Ovary (tissue), 3 donors: ENCODE measurements at regions not wholly inside any gene's neighbourhood (a gene's known extent, or its start where the extent isn't known, plus 50 kb on each side); places are given as distances from the start of the nearest gene placed in this dataset.

Source experiments
- CTCF ChIP-seq, 3 donors: fragments of 450-650 bp in 2 of 3; fragments of 200-600 bp in 1 of 3; IDR thresholded peaks; one replicate each; pipeline versions ENCODE4 v1.5.1 to v1.8.0; 2016 to 2022; ENCODE audit warnings: antibody characterized with exemption in 3 of 3, mild to moderate bottlenecking in 1 of 3
- EP300 ChIP-seq: sonication (generic); formaldehyde crosslinking; IDR thresholded peaks from one replicate; pipeline ENCODE4 v1.6.1; 2017; ENCODE audit warnings: antibody characterized with exemption
- donor health status: DM: no; HTN: no; CAD: no.

DNA sequence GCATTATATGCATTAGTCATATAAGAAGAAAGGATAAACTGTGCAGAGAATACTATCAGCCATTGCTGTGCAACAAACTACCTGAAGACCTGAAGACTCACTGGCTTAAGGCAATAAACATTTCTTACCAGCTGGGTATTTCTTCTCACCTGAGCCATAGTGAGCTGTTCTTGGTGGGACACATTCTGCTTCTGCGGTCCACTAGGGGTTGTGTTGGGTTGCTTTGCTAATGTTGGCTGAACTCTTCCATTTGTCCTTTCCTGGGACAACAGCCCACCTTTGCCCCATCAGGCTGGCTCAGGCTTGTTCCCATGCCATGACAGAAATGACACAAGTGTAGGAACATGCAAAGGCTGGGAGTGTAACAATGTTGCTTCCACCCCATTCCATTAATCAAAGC is 388.6 kb downstream of the PCDH7 start:
- TF ChIP-seq CTCF (IDR thresholded peaks at IDR 0.05) (no peak), EP300 (no peak)
